Naive thymus-derived CD8-positive, alpha-beta T cell (primary cell): ENCODE measurements at regions not wholly inside any gene's neighbourhood (a gene's known extent, or its start where the extent isn't known, plus 50 kb on each side); places are given as distances from the start of the nearest gene placed in this dataset.

Source experiments
- ATAC-seq, 2 donors: fragments of 150-1000 bp; cut with Tn5 transposase in 1 of 2; sonication (Bioruptor Pico), chemical (Tn5 transposase) in 1 of 2; 1 replicate in 1 of 2; 2 replicates in 1 of 2; pipeline ENCODE4 v1.10.0; 2021; ENCODE audit warnings: mild to moderate bottlenecking in 2 of 2, moderate library complexity in 2 of 2
- POLR2A ChIA-PET: fragments of 350-600 bp; sonication (Branson Sonifier 250); formaldehyde crosslinking; loops from one replicate; lab custom pipeline; 2021; ENCODE audit warnings: antibody characterized with exemption; lab: Charles Lee
- DNase-seq, 10 donors: peaks; one replicate each; pipeline versions ENCODE4 v3.0.0 to v3.0.0-alpha.2; 2020 to 2022
- H3K27ac Mint-ChIP-seq, 10 donors: one replicate each; pipeline ENCODE4 v1.8.0; 2020 to 2022; ENCODE audit warnings: mild to moderate bottlenecking in 10 of 10, mixed read lengths in 10 of 10, moderate library complexity in 4 of 10, inconsistent platforms in 1 of 10
- H3K27me3 Mint-ChIP-seq, 5 donors: one replicate each; pipeline ENCODE4 v1.8.0; 2021 to 2022; ENCODE audit warnings: mixed read lengths in 5 of 5
- H3K36me3 Mint-ChIP-seq, 3 donors: one replicate each; pipeline ENCODE4 v1.8.0; 2020 to 2022; ENCODE audit warnings: mixed read lengths in 3 of 3, mild to moderate bottlenecking in 2 of 3, inconsistent platforms in 1 of 3
- H3K4me1 Mint-ChIP-seq, 4 donors: one replicate each; pipeline ENCODE4 v1.8.0; 2021 to 2022; ENCODE audit warnings: mixed read lengths in 4 of 4
- H3K4me3 Mint-ChIP-seq, 10 donors: one replicate each; pipeline ENCODE4 v1.8.0; 2020 to 2022; ENCODE audit warnings: mild to moderate bottlenecking in 10 of 10, mixed read lengths in 10 of 10, moderate library complexity in 6 of 10, inconsistent platforms in 1 of 10
- H3K9me3 Mint-ChIP-seq, 9 donors: one replicate each; pipeline ENCODE4 v1.8.0; 2020 to 2022; ENCODE audit warnings: mixed read lengths in 9 of 9, mild to moderate bottlenecking in 3 of 9, inconsistent platforms in 1 of 9, moderate library complexity in 1 of 9

GRCh38 chr22:44549701-44550100, 51.7 kb upstream of the RTL6 start:
- no peak overlapping the region for H3K4me3 Mint-ChIP-seq
- H3K4me1 Mint-ChIP-seq: peaks cover 0 to 6% (median 3%) of the 10 kb centered on the region in 4 donors
- POLR2A ChIA-PET: no interaction called here

GRCh38 chr22:44548981-44549380, 50.9 kb upstream of the RTL6 start:
- Mint-ChIP-seq H3K27ac (peak overlapping the region in 1 of 10 donors; percentile 9), H3K27me3 (peaks cover 4 to 23% (median 20%) of the 10 kb centered on the region in 5 donors), H3K36me3 (no peaks in the 10 kb centered on the region), H3K4me1 (peaks cover 0 to 6% (median 3%) of the 10 kb centered on the region in 4 donors), H3K9me3 (no peaks in the 10 kb centered on the region), H3K4me3 (no peak overlapping the region)
- DNase-seq: no peak
- ATAC-seq: no peak
- POLR2A ChIA-PET: no interaction called here

More at GRCh38 chr22:44549701-44550100, 51.7 kb upstream of the RTL6 start:
- H3K27me3 Mint-ChIP-seq: peaks cover 6 to 20% (median 14%) of the 10 kb centered on the region in 5 donors
- no peak for DNase-seq
- H3K9me3 Mint-ChIP-seq: no peaks in the 10 kb centered on the region
- H3K27ac Mint-ChIP-seq: peak overlapping the region in 1 of 10 donors; percentile 63
- ATAC-seq: no peak
- no peaks in the 10 kb centered on the region for H3K36me3 Mint-ChIP-seq
